Liver (tissue), 3 donors: ENCODE measurements at regions not wholly inside any gene's neighbourhood (a gene's known extent, or its start where the extent isn't known, plus 50 kb on each side); places are given as distances from the start of the nearest gene placed in this dataset.

Source experiments
- CTCF ChIP-seq: fragments of 150-350 bp; IDR thresholded peaks from 2 replicates; pipeline ENCODE4 v1.5.1; 2017; ENCODE audit warnings: improper control_type of control experiment, low read depth, low read length; ENCODE audit not compliant: missing input control
- JUND ChIP-seq, 2 donors: IDR thresholded peaks; 2 replicates each; pipeline ENCODE4 v1.6.1; 2016; ENCODE audit warnings: antibody characterized with exemption in 2 of 2
- RAD21 ChIP-seq, 2 donors: IDR thresholded peaks; 2 replicates each; pipeline ENCODE4 v1.6.1; 2016; ENCODE audit warnings: antibody characterized with exemption in 2 of 2, mild to moderate bottlenecking in 2 of 2
- TAF1 ChIP-seq: conservative IDR thresholded peaks from 2 replicates; pipeline ENCODE4 v1.6.1; 2016; ENCODE audit warnings: antibody characterized with exemption, mild to moderate bottlenecking
- donor health status: healthy.
- donor health status: healthy.

GRCh38 chr5:52481851-52482250, 305.9 kb upstream of the ITGA1 start:
- no peak for TF ChIP-seq CTCF
- TF ChIP-seq RAD21 (IDR thresholded peaks at IDR 0.05) = no peak
- TF ChIP-seq JUND (IDR thresholded peaks at IDR 0.05) = no peak
- no peak for TF ChIP-seq TAF1
